HL-60 (cell line): ENCODE measurements at regions not wholly inside any gene's neighbourhood (a gene's known extent, or its start where the extent isn't known, plus 50 kb on each side); places are given as distances from the start of the nearest gene placed in this dataset.
A peak's percentile ranks its signal among the peaks of the same experiment; 100 is the strongest.

Experiments used
- DNase-seq, 2 experiments: peaks; one replicate each; pipeline ENCODE4 v3.0.0-alpha.2; 2010 to 2020; ENCODE audit warnings: low read depth in 1 of 2, low spot score in 1 of 2
- H3K27ac ChIP-seq: fragments of 250-450 bp; sonication (Bioruptor Pico); replicated peaks from 2 replicates; pipeline ENCODE4 v1.5.1; 2020; ENCODE audit warnings: mild to moderate bottlenecking, moderate library complexity
- H3K27me3 ChIP-seq: fragments of 250-450 bp; sonication (Bioruptor Pico); 2 replicates; pipeline ENCODE4 v1.5.1; 2021; ENCODE audit warnings: mild to moderate bottlenecking, moderate library complexity; ENCODE audit not compliant: insufficient read depth, poor library complexity, severe bottlenecking
- H3K4me3 ChIP-seq: replicated peaks from 2 replicates; pipeline ENCODE4 v1.5.1; 2011; ENCODE audit warnings: mild to moderate bottlenecking, control low read depth, low read length; ENCODE audit not compliant: insufficient read depth
- GABPA ChIP-seq: IDR thresholded peaks from 2 replicates; pipeline ENCODE4 v1.6.1; 2012; ENCODE audit warnings: low read depth
- POLR2AphosphoS5 ChIP-seq: IDR thresholded peaks from 2 replicates; pipeline ENCODE4 v1.6.1; 2012; ENCODE audit warnings: low read depth
- SPI1 ChIP-seq: IDR thresholded peaks from 2 replicates; pipeline ENCODE4 v1.6.1; 2012; ENCODE audit warnings: low read depth, mild to moderate bottlenecking, borderline replicate concordance
- TF ChIP-seq, protein P1 (sequence below): IDR thresholded peaks from 2 replicates; pipeline ENCODE4 v1.6.1; 2012; ENCODE audit warnings: low read depth; ENCODE audit not compliant: insufficient replicate concordance
- TF ChIP-seq, protein P2 (sequence below): IDR thresholded peaks from one replicate; pipeline ENCODE4 v1.5.1; 2011; ENCODE audit warnings: low read length, control low read depth, inconsistent platforms; ENCODE audit not compliant: insufficient read depth

DNA sequence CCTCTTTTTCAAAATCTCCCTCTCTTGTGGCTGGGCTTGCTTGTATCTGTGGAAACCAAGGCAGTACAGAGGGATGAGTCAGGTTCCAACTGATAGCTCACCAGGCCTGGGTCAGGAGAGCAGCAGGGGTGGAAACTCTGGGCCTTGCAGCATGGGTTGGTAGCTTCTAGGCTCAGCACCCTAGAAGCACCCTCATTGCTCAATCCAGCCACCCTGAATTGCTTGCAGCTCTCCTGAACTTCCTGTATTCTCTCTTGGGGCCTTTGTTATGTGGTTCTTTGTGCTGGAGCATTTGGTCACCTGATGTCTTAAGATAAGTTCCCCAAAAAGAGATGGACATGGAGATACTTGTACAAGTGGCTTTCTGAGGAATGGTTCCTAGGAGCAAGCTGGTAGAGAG is 169.4 kb downstream of the IRX5 start:
- H3K4me3 ChIP-seq, result no peak overlapping the region
- DNase-seq, result peak; percentile 98

DNA sequence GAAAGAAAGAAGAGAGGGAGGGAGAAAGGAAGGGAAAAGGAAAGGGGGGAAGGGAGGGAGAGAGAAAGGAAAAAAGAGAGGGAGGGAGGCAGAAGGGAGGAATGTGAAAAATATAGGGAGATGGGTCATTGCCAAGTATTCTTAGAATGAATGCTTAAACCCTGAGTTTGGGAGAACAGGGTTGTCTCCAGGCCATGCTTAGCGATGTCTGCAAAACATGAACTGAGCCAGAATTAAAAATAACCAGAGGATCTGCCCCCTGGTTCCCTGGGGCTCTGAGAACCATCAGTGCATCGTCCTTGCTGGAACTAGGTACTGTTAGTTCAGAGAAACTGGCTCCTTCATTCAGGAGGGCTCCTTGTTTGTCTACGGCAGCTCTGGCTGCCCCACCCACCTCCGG is 170.4 kb downstream of the IRX5 start:
- Histone ChIP-seq H3K27ac (peak overlapping the region; percentile 54), H3K4me3 (no peak overlapping the region), H3K27me3 (no peaks in the 10 kb centered on the region)
- TF ChIP-seq, protein P1, sequence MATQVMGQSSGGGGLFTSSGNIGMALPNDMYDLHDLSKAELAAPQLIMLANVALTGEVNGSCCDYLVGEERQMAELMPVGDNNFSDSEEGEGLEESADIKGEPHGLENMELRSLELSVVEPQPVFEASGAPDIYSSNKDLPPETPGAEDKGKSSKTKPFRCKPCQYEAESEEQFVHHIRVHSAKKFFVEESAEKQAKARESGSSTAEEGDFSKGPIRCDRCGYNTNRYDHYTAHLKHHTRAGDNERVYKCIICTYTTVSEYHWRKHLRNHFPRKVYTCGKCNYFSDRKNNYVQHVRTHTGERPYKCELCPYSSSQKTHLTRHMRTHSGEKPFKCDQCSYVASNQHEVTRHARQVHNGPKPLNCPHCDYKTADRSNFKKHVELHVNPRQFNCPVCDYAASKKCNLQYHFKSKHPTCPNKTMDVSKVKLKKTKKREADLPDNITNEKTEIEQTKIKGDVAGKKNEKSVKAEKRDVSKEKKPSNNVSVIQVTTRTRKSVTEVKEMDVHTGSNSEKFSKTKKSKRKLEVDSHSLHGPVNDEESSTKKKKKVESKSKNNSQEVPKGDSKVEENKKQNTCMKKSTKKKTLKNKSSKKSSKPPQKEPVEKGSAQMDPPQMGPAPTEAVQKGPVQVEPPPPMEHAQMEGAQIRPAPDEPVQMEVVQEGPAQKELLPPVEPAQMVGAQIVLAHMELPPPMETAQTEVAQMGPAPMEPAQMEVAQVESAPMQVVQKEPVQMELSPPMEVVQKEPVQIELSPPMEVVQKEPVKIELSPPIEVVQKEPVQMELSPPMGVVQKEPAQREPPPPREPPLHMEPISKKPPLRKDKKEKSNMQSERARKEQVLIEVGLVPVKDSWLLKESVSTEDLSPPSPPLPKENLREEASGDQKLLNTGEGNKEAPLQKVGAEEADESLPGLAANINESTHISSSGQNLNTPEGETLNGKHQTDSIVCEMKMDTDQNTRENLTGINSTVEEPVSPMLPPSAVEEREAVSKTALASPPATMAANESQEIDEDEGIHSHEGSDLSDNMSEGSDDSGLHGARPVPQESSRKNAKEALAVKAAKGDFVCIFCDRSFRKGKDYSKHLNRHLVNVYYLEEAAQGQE, result no peak
- TF ChIP-seq SPI1 (no peak), POLR2AphosphoS5 (no peak), GABPA (no peak)
- TF ChIP-seq, protein P2, sequence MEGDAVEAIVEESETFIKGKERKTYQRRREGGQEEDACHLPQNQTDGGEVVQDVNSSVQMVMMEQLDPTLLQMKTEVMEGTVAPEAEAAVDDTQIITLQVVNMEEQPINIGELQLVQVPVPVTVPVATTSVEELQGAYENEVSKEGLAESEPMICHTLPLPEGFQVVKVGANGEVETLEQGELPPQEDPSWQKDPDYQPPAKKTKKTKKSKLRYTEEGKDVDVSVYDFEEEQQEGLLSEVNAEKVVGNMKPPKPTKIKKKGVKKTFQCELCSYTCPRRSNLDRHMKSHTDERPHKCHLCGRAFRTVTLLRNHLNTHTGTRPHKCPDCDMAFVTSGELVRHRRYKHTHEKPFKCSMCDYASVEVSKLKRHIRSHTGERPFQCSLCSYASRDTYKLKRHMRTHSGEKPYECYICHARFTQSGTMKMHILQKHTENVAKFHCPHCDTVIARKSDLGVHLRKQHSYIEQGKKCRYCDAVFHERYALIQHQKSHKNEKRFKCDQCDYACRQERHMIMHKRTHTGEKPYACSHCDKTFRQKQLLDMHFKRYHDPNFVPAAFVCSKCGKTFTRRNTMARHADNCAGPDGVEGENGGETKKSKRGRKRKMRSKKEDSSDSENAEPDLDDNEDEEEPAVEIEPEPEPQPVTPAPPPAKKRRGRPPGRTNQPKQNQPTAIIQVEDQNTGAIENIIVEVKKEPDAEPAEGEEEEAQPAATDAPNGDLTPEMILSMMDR, result no peak
- DNase-seq, result no peak

More for the DNA sequence above, 169.4 kb downstream of the IRX5 start:
- Histone ChIP-seq H3K27me3 (no peaks in the 10 kb centered on the region), H3K27ac (peak overlapping the region; percentile 78)
- peak; percentile 80 for TF ChIP-seq POLR2AphosphoS5
- no peak for TF ChIP-seq GABPA
- TF ChIP-seq, protein P2, result no peak
- TF ChIP-seq SPI1, result peak; percentile 29; the same call in 1 of the 2 replicates
- TF ChIP-seq, protein P1, result no peak

DNA sequence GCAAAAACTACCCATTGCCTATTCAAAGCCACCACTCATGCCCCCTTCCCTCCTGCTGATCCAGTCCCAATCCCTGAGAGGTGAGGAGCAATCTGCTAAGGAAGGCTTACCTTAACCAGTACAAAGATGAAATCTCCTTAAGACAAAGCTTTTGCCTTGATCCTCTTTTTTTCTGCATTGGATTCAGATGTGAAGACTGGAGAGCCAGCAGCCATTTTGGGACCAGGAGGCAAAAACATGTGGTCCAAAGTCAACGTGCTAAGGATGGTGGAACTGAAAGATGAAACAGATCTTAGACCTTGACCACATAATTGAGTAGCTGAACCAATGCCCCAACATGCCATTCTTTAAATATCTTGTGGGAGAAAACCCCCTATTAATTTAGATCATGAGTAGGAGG is 171.4 kb downstream of the IRX5 start:
- Histone ChIP-seq H3K27me3 (no peaks in the 10 kb centered on the region), H3K27ac (no peak overlapping the region), H3K4me3 (no peak overlapping the region)
- no peak for TF ChIP-seq SPI1
- TF ChIP-seq, protein P1, result no peak
- TF ChIP-seq GABPA, result no peak
- TF ChIP-seq, protein P2, result no peak
- DNase-seq, result no peak
